Thyroid gland (tissue), 4 donors: ENCODE measurements at regions not wholly inside any gene's neighbourhood (a gene's known extent, or its start where the extent isn't known, plus 50 kb on each side); places are given as distances from the start of the nearest gene placed in this dataset.

ENCODE experiments used
- DNase-seq, 2 donors: peaks; one replicate each; pipeline ENCODE4 v3.0.0-alpha.2; 2019
- H3K27ac ChIP-seq, 3 donors: fragments of 200-600 bp; sonication (generic); 1 replicate in 2 of 3; 2 replicates in 1 of 3; pipeline ENCODE4 v1.5.1; 2016 to 2019; ENCODE audit warnings: mild to moderate bottlenecking in 1 of 3, moderate library complexity in 1 of 3
- H3K27me3 ChIP-seq: fragments of 200-600 bp; sonication (generic); one replicate; pipeline ENCODE4 v1.5.1; 2019
- H3K36me3 ChIP-seq, 2 donors: fragments of 200-600 bp; sonication (generic); one replicate each; pipeline ENCODE4 v1.5.1; 2016 to 2019
- H3K4me1 ChIP-seq, 2 donors: fragments of 200-600 bp; sonication (generic); one replicate each; pipeline ENCODE4 v1.5.1; 2017 to 2019
- H3K4me3 ChIP-seq, 3 donors: fragments of 200-600 bp; sonication (generic); replicated peaks in 1 of 3; 1 replicate in 2 of 3; 2 replicates in 1 of 3; pipeline ENCODE4 v1.5.1; 2016; ENCODE audit warnings: mild to moderate bottlenecking in 1 of 3
- H3K9me3 ChIP-seq: fragments of 200-600 bp; sonication (generic); one replicate; pipeline ENCODE4 v1.5.1; 2017
- CTCF ChIP-seq, 6 experiments: fragments of 200-600 bp in 3 of 6; fragments of 450-650 bp in 3 of 6; sonication (generic) in 3 of 6; IDR thresholded peaks; one replicate each; pipeline ENCODE4 v1.5.1; 2016 to 2019; ENCODE audit warnings: antibody characterized with exemption in 6 of 6, mild to moderate bottlenecking in 2 of 6, inconsistent platforms in 1 of 6, moderate library complexity in 1 of 6
- POLR2A ChIP-seq, 2 donors: fragments of 450-650 bp; IDR thresholded peaks; one replicate each; pipeline ENCODE4 v1.6.1; 2017; ENCODE audit warnings: antibody characterized with exemption in 2 of 2, mild to moderate bottlenecking in 2 of 2, moderate library complexity in 1 of 2
- WGBS, 2 donors: methylation state at CpG; one replicate each; pipeline ENCODE4 v1.1.5; 2017; 5-methylcytosine and 5-hydroxymethylcytosine counted together
- intact Hi-C: fragments of 100-400 bp; cut with DNase I; formaldehyde crosslinking; loops from one replicate; pipeline ENCODE4 v1.15.1; 2023

DNA sequence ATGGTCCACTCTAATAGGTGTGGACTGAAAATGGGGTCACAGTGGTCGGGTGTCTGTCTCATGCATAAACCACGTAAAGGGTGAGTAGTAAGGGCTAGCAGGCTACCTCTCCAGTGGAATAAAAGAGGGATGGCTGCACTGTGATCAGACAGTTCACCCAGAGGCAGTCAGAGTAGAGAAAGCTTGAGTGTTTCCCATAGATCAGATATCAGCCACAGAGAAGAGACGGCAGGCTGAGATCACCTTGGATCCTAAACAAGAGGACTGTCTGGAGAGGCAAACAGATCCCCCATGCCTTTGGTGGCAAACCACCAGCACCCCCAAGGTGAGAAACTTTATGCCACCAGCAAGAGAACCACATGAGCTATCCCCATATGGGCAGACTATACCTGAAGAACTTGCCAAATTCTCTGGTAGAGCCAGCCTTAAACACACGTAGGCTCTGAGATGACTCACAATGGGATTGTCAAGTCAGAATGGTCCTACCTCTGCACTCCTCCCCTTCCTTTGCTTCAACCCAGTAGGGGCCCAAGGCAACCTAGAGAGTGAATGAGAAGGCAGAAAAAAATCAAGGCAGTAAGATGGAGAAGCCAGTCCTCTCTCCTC is 205.2 kb upstream of the MAP3K1 start:
- peaks cover 9 to 41% of the 10 kb centered on the region in 2 donors for H3K4me1 ChIP-seq
- no peaks in the 10 kb centered on the region for H3K9me3 ChIP-seq
- no peak overlapping the region for H3K27ac ChIP-seq
- DNase-seq: no peak
- H3K4me3 ChIP-seq: no peak overlapping the region
- intact Hi-C loops: no loop called here
- TF ChIP-seq CTCF (IDR thresholded peaks at IDR 0.05): no peak
- TF ChIP-seq POLR2A (IDR thresholded peaks at IDR 0.05): no peak
- no peaks in the 10 kb centered on the region for H3K27me3 ChIP-seq
- WGBS, 2 donors: 90% methylated on average over 4 of the region's 4 CpGs
- H3K36me3 ChIP-seq: no peaks in the 10 kb centered on the region

GRCh38 chr5:56608217-56608925 is 207.0 kb upstream of the MAP3K1 start:
- Histone ChIP-seq H3K4me1 (peaks cover 8 to 32% of the 10 kb centered on the region in 2 donors), H3K27ac (peak overlapping the region in 2 of 3 donors; percentile 20 to 31), H3K36me3 (no peaks in the 10 kb centered on the region), H3K27me3 (no peaks in the 10 kb centered on the region), H3K4me3 (no peak overlapping the region), H3K9me3 (no peaks in the 10 kb centered on the region)
- peak; percentile 51 to 63 for DNase-seq
- TF ChIP-seq POLR2A (IDR thresholded peaks at IDR 0.05) (no peak), CTCF (IDR thresholded peaks at IDR 0.05) (no peak)
- intact Hi-C loops: no loop called here
- WGBS, 2 donors: 66 to 68% methylated on average over 4 to 6 of the region's 6 CpGs

- Histone ChIP-seq H3K4me1 (peaks cover 5 to 24% of the 10 kb centered on the region in 2 donors), H3K4me3 (no peak overlapping the region), H3K27ac (peak overlapping the region in 1 of 3 donors; percentile 13), H3K36me3 (no peaks in the 10 kb centered on the region), H3K27me3 (no peaks in the 10 kb centered on the region), H3K9me3 (no peaks in the 10 kb centered on the region)
- TF ChIP-seq POLR2A (IDR thresholded peaks at IDR 0.05) (no peak), CTCF (IDR thresholded peaks at IDR 0.05) (no peak)
- WGBS, 2 donors: 67 to 80% methylated on average over 4 of the region's 4 CpGs
- peak in 1 of 2 donors; percentile 20 for DNase-seq
- intact Hi-C loops: no loop called here
These were observed 207.8 kb upstream of the MAP3K1 start for GRCh38 chr5:56607551-56607950.

GRCh38 chr5:56607074-56607473 is 208.3 kb upstream of the MAP3K1 start:
- no peak for TF ChIP-seq POLR2A (IDR thresholded peaks at IDR 0.05)
- no peak for TF ChIP-seq CTCF (IDR thresholded peaks at IDR 0.05)
- Histone ChIP-seq H3K36me3 (no peaks in the 10 kb centered on the region), H3K4me1 (peaks cover 3 to 22% of the 10 kb centered on the region in 2 donors), H3K4me3 (no peak overlapping the region), H3K27me3 (no peaks in the 10 kb centered on the region), H3K27ac (no peak overlapping the region), H3K9me3 (no peaks in the 10 kb centered on the region)
- intact Hi-C loops: no loop called here
- no peak for DNase-seq
- 78 to 79% methylated on average over 4 of the region's 4 CpGs for WGBS, 2 donors

- Histone ChIP-seq H3K27me3 (no peaks in the 10 kb centered on the region), H3K27ac (no peak overlapping the region), H3K4me1 (peaks cover 3 to 22% of the 10 kb centered on the region in 2 donors), H3K4me3 (no peak overlapping the region), H3K36me3 (no peaks in the 10 kb centered on the region), H3K9me3 (no peaks in the 10 kb centered on the region)
- no peak for DNase-seq
- no peak for TF ChIP-seq POLR2A (IDR thresholded peaks at IDR 0.05)
- intact Hi-C loops: no loop called here
- 80 to 85% methylated on average over 3 of the region's 3 CpGs for WGBS, 2 donors
These were observed 209.2 kb upstream of the MAP3K1 start for GRCh38 chr5:56606192-56606591.
